ACC112 (cell line): ENCODE measurements at regions not wholly inside any gene's neighbourhood (a gene's known extent, or its start where the extent isn't known, plus 50 kb on each side); places are given as distances from the start of the nearest gene placed in this dataset.

Experiments
- H2AFZ ChIP-seq: fragments of 200-600 bp; sonication (generic); one replicate; pipeline ENCODE4 v1.6.0; 2017; ENCODE audit warnings: antibody characterized with exemption, low read length; ENCODE audit not compliant: unreplicated experiment
- H3K27ac ChIP-seq: fragments of 200-600 bp; sonication (generic); 2 replicates; pipeline ENCODE4 v1.5.1; 2014; ENCODE audit warnings: low read depth, mild to moderate bottlenecking, antibody characterized with exemption, low read length, moderate library complexity
- H3K27me3 ChIP-seq: fragments of 200-600 bp; sonication (generic); 2 replicates; pipeline ENCODE4 v1.6.1; 2014; ENCODE audit warnings: mild to moderate bottlenecking, antibody characterized with exemption, low read length, moderate library complexity, mixed read lengths; ENCODE audit not compliant: insufficient read depth
- H3K36me3 ChIP-seq: fragments of 200-600 bp; sonication (generic); 2 replicates; pipeline ENCODE4 v1.6.1; 2016; ENCODE audit warnings: mild to moderate bottlenecking, antibody characterized with exemption, low read length, moderate library complexity, mixed read lengths; ENCODE audit not compliant: insufficient read depth
- H3K4me1 ChIP-seq: fragments of 200-600 bp; sonication (generic); one replicate; pipeline ENCODE4 v1.6.1; 2016; ENCODE audit warnings: low read length, mixed read lengths; ENCODE audit not compliant: insufficient read depth, unreplicated experiment, control insufficient read depth
- H3K4me3 ChIP-seq: fragments of 200-600 bp; sonication (generic); 2 replicates; pipeline ENCODE4 v1.5.1; 2014; ENCODE audit warnings: mild to moderate bottlenecking, low read depth, low read length
- H3K79me2 ChIP-seq: fragments of 200-600 bp; sonication (generic); one replicate; pipeline ENCODE4 v1.6.0; 2016; ENCODE audit warnings: low read length; ENCODE audit not compliant: control insufficient read depth, unreplicated experiment, insufficient read depth

DNA sequence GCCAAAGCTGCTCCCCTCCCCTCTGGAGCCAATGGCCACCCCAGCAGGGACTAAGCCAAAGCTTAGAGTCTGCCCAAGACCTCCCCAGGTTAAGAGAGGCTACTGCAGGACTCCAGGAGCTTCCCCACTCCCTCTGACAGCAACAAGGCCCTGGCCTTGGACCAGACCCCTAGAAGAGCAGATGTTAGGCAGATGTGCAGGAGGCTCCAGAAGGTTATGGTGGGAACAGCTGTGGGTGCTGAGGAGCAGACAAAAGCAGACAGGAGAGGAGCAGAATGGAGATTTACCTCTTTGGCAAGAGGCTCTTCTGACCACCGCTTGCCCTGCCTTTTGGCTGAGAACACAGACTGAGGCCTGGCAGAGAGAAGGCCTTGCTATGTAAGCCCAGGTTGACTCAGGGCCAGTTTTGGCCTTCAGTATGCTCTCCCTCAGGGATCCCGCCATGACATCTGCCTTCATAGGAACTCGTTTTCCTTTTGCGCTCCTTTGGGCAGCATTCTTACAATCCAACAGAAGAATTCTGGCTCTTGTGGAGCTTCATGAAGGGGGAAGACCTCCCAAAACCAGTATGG is 113.0 kb downstream of the RBFOX3 start:
- Histone ChIP-seq H3K27ac (no peak overlapping the region), H3K36me3 (no peaks in the 10 kb centered on the region), H2AFZ (no peak overlapping the region), H3K4me1 (no peaks in the 10 kb centered on the region), H3K4me3 (no peak overlapping the region), H3K79me2 (no peaks in the 10 kb centered on the region), H3K27me3 (peaks cover 17% of the 10 kb centered on the region)

DNA sequence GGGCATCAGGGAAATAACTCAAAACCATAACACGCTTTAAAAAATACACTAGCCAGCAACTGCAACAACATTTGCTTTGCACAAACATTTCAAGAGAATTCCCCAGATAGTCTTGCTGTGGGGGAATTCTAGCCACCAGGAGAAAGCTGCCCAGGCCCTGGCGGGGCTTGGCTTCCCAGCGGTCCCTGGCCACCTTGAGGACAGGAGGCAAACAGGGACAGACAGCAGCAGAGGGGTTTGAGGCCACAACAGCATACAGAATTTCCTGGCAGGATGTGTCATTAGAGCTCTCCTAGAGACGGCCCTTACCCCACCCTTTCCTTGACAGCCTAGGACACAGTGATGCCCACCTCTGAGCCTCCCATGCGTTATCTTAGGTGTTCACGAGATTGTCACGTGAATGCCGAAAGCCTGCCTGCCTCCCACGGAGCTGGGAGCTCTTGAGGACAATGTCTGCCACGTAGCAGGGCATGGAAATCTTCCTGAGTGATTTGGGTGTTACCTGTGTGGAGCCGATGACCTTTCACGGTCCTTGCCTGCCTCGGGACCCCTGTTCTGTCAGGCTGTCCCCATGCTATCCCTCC is 114.3 kb downstream of the RBFOX3 start:
- Histone ChIP-seq H3K79me2 (no peaks in the 10 kb centered on the region), H3K27ac (no peak overlapping the region), H2AFZ (no peak overlapping the region), H3K36me3 (no peaks in the 10 kb centered on the region), H3K4me3 (no peak overlapping the region), H3K27me3 (peaks cover 11% of the 10 kb centered on the region; the same call in 1 of the 2 replicates), H3K4me1 (no peaks in the 10 kb centered on the region)

GRCh38 chr17:79495665-79496064 is 115.2 kb downstream of the RBFOX3 start:
- Histone ChIP-seq H2AFZ (no peak overlapping the region), H3K4me1 (no peaks in the 10 kb centered on the region), H3K79me2 (no peaks in the 10 kb centered on the region), H3K27ac (no peak overlapping the region), H3K27me3 (peaks cover 2% of the 10 kb centered on the region; the same call in 1 of the 2 replicates), H3K36me3 (no peaks in the 10 kb centered on the region), H3K4me3 (no peak overlapping the region)

DNA sequence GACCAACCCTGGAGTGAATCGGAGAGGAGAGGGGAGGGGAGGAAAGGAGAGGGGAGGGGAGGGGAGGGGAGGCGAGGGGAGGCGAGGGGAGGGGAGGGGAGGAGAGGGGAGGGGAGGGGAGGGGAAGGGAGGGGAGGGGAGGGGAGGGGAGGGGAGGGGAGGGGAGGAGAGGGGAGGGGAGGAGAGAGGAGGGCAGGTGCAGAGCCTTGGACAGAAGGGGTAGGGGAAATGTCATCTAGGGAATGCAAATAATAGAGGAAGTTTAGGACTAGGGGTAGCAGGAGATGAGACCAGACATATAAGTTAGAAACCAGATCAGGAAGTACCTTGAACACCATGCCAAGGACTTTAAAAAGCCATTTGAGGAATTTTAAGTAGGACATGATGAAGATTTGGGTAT is 119.8 kb downstream of the RBFOX3 start:
- Histone ChIP-seq H3K27ac (no peak overlapping the region), H3K36me3 (no peaks in the 10 kb centered on the region), H3K79me2 (no peaks in the 10 kb centered on the region), H3K4me1 (no peaks in the 10 kb centered on the region), H3K4me3 (no peak overlapping the region), H2AFZ (no peak overlapping the region), H3K27me3 (peaks cover 9% of the 10 kb centered on the region)

GRCh38 chr17:79490530-79490929 is 120.3 kb downstream of the RBFOX3 start:
- H3K79me2 ChIP-seq = no peaks in the 10 kb centered on the region
- no peak overlapping the region for H2AFZ ChIP-seq
- peaks cover 9% of the 10 kb centered on the region for H3K27me3 ChIP-seq
- no peak overlapping the region for H3K4me3 ChIP-seq
- no peak overlapping the region for H3K27ac ChIP-seq
- H3K36me3 ChIP-seq = no peaks in the 10 kb centered on the region
- no peaks in the 10 kb centered on the region for H3K4me1 ChIP-seq

DNA sequence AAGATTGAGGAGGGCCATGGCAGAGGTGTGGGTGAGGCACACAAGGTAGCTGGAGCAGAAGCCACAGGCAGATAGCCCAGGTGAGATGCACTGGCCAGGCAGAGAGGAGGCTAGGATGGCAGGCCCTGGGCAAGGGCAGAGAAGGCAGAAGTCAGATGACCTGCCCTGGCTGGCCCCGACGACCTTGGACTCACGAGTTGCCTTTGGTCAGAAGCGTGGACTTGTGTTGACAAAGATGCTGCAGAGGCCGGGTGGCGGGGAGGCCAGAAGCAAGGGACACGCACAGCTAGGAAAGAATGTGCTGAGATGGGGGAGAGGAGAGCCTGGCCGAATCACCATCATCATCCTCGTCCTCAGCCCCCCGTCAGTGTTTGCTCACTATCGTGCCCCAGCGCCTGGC is 123.7 kb downstream of the RBFOX3 start:
- Histone ChIP-seq H3K27me3 (peaks cover 30% of the 10 kb centered on the region), H3K4me1 (no peaks in the 10 kb centered on the region), H3K27ac (no peak overlapping the region), H3K36me3 (no peaks in the 10 kb centered on the region), H3K79me2 (no peaks in the 10 kb centered on the region), H3K4me3 (no peak overlapping the region), H2AFZ (no peak overlapping the region)

DNA sequence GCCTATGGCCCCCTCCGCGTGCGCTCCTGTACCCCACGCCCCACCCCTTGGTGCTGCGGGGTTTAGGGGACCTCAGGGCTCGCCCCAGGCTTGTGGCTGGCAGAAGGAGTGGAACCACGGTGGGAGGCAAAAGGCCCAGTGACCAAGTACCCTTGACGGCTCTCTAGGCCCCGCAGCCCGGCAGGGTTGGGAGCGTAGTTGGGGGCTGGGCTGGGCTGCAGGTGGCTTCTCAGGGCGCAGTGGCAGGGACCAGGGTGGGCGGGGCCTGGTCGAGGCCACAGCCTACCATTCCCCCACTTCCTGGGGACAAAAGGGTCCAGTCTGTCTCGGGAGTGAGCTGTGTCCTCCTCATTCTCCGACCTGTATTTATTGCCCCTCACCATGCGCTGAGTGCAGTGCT is 124.9 kb downstream of the RBFOX3 start:
- H3K27me3 ChIP-seq = peaks cover 36% of the 10 kb centered on the region

DNA sequence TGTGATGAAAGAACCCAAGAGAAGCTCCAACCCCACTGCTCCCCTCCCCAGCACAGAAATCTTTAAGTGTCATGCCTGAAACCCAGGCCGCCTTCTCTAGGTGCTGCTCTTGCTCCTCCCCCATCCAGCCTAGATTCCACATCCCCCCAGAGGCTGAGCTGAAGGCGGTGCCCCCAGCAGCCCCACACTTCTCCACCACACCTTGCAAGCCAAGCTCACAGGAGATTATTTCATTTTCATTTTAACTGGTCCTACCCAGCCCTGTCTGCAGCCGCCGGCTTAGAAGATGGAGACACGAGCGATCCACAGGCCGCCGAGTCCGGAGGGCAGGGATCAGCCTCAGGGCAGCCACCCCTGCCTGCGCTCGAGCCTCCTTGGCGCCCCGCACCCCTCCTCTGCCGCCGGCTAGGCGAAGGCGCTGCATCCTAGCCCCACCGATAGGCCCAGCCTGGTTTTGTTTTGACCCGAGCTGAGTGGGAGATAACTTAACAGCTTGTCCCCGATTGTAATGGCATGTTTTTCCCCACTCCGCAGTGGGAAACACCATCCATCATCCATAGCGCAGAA is 125.3 kb downstream of the RBFOX3 start:
- Histone ChIP-seq H3K4me3 (no peak overlapping the region), H3K27ac (no peak overlapping the region), H3K4me1 (no peaks in the 10 kb centered on the region), H3K36me3 (no peaks in the 10 kb centered on the region), H3K27me3 (peaks cover 36% of the 10 kb centered on the region), H3K79me2 (no peaks in the 10 kb centered on the region), H2AFZ (no peak overlapping the region)

More for the DNA sequence above, 124.9 kb downstream of the RBFOX3 start:
- Histone ChIP-seq H3K4me3 (no peak overlapping the region), H2AFZ (no peak overlapping the region), H3K4me1 (no peaks in the 10 kb centered on the region), H3K36me3 (no peaks in the 10 kb centered on the region), H3K27ac (no peak overlapping the region), H3K79me2 (no peaks in the 10 kb centered on the region)

DNA sequence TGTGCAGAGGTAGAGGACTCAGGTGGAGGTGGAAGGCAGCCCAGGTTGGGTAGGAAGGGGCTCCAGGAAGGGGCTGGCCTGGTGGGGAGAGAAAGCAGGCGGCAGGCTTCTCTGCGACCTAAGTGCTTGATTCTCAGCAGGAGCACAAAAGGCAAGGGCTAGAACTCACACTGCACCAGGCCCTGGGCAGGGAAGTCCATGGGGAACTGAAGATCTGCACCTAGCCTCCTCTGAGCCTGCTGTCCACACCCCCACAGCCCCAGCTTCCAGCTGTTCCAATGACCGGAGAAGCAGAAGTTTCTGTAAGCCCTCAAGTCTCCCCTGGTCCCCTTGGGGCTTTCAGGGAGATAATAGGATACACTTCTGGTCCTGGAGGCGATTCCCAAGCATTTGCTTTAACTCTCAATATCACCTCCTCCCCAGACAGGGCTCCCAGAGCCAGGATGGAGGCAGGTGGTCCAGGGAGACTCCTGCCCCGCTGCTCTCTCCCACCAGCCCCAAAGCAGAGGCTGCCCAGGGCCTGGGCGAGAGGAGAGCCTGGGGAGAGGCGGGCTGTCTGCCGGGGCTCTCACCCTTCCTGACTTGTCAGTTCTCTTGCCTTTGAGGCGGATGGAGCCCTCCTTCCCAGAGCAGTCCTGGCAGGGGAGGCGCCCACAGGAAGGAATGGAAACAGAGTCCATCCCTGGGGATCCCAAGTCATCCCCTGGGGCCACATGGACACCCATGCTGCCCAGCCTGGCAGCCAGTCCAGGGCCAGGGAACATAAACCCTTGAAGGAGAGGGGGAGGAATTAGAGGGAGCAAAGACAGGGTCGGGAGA is 126.0 kb downstream of the RBFOX3 start:
- Histone ChIP-seq H3K27me3 (peaks cover 33% of the 10 kb centered on the region), H2AFZ (no peak overlapping the region), H3K27ac (no peak overlapping the region), H3K36me3 (no peaks in the 10 kb centered on the region), H3K4me1 (no peaks in the 10 kb centered on the region), H3K79me2 (no peaks in the 10 kb centered on the region), H3K4me3 (no peak overlapping the region)

- no peaks in the 10 kb centered on the region for H3K36me3 ChIP-seq
- no peaks in the 10 kb centered on the region for H3K79me2 ChIP-seq
- no peaks in the 10 kb centered on the region for H3K4me1 ChIP-seq
- H3K4me3 ChIP-seq = no peak overlapping the region
- no peak overlapping the region for H3K27ac ChIP-seq
- no peak overlapping the region for H2AFZ ChIP-seq
- peaks cover 40% of the 10 kb centered on the region for H3K27me3 ChIP-seq
These were observed 127.0 kb downstream of the RBFOX3 start for GRCh38 chr17:79483842-79484241.
